Fibroblast of lung (primary cell): ENCODE measurements at regions not wholly inside any gene's neighbourhood (a gene's known extent, or its start where the extent isn't known, plus 50 kb on each side); places are given as distances from the start of the nearest gene placed in this dataset.

Source experiments
- DNase-seq, 2 donors: peaks; one replicate each; pipeline versions ENCODE4 v3.0.0 to v3.0.0-alpha.2; 2010; ENCODE audit warnings: low read depth in 2 of 2
- H2AFZ ChIP-seq: 2 replicates; pipeline ENCODE4 v1.5.1; 2012; ENCODE audit warnings: low read length, control low read depth, inconsistent platforms
- H3K27ac ChIP-seq: 2 replicates; pipeline ENCODE4 v1.5.1; 2011; ENCODE audit warnings: low read length, control low read depth; ENCODE audit not compliant: insufficient read depth
- H3K27me3 ChIP-seq: 2 replicates; pipeline ENCODE4 v1.5.1; 2011; ENCODE audit warnings: mild to moderate bottlenecking, low read length; ENCODE audit not compliant: control insufficient read depth, insufficient read depth
- H3K36me3 ChIP-seq: 2 replicates; pipeline ENCODE4 v1.5.1; 2011; ENCODE audit warnings: low read length; ENCODE audit not compliant: control insufficient read depth, insufficient read depth
- H3K4me1 ChIP-seq: 2 replicates; pipeline ENCODE4 v1.5.1; 2011; ENCODE audit warnings: low read length; ENCODE audit not compliant: control insufficient read depth, insufficient read depth; ENCODE audit errors: extremely low read depth
- H3K4me2 ChIP-seq: 2 replicates; pipeline ENCODE4 v1.5.1; 2011; ENCODE audit warnings: low read length, control low read depth; ENCODE audit not compliant: insufficient read depth; ENCODE audit errors: extremely low read depth
- H3K4me3 ChIP-seq, 4 experiments: fragments of 200-600 bp in 1 of 4; sonication (generic) in 1 of 4; replicated peaks in 1 of 4; 2 replicates each; pipeline ENCODE4 v1.5.1; 2011 to 2016; ENCODE audit warnings: low read length in 4 of 4, low read depth in 3 of 4, mild to moderate bottlenecking in 3 of 4, control low read depth in 2 of 4, inconsistent platforms in 1 of 4, mixed read lengths in 1 of 4; ENCODE audit not compliant: insufficient read depth in 1 of 4; ENCODE audit errors: control extremely low read depth in 1 of 4
- H3K79me2 ChIP-seq: 2 replicates; pipeline ENCODE4 v1.5.1; 2012; ENCODE audit warnings: mild to moderate bottlenecking, low read length, inconsistent platforms; ENCODE audit not compliant: control insufficient read depth, insufficient read depth
- H3K9ac ChIP-seq: 2 replicates; pipeline ENCODE4 v1.5.1; 2011; ENCODE audit warnings: mild to moderate bottlenecking, low read length, control low read depth; ENCODE audit not compliant: insufficient read depth
- H3K9me3 ChIP-seq: 2 replicates; pipeline ENCODE4 v1.5.1; 2012; ENCODE audit warnings: low read depth, low read length; ENCODE audit not compliant: control insufficient read depth, insufficient read depth
- H4K20me1 ChIP-seq: 2 replicates; pipeline ENCODE4 v1.5.1; 2011; ENCODE audit warnings: low read length; ENCODE audit not compliant: control insufficient read depth, insufficient read depth; ENCODE audit errors: extremely low read depth
- CTCF ChIP-seq, 2 donors: IDR thresholded peaks in 1 of 2; conservative IDR thresholded peaks in 1 of 2; 1 replicate in 1 of 2; 2 replicates in 1 of 2; pipeline ENCODE4 v1.5.1; 2011 to 2012; ENCODE audit warnings: low read length in 2 of 2, control low read depth in 1 of 2, inconsistent platforms in 1 of 2, low read depth in 1 of 2, mild to moderate bottlenecking in 1 of 2
- EZH2 ChIP-seq: IDR thresholded peaks from 2 replicates; pipeline ENCODE4 v1.5.1; 2012; ENCODE audit warnings: low read length, control low read depth, mild to moderate bottlenecking; ENCODE audit errors: missing control alignments

GRCh38 chr2:66322506-66323260 is 112.2 kb upstream of the MEIS1 start:
- no peaks in the 10 kb centered on the region for H3K27me3 ChIP-seq
- DNase-seq, result no peak
- no peak overlapping the region for H3K9ac ChIP-seq
- H3K79me2 ChIP-seq, result no peaks in the 10 kb centered on the region
- H3K9me3 ChIP-seq, result no peaks in the 10 kb centered on the region
- no peaks in the 10 kb centered on the region for H3K4me1 ChIP-seq
- H2AFZ ChIP-seq, result no peak overlapping the region
- no peak overlapping the region for H3K4me2 ChIP-seq
- H3K36me3 ChIP-seq, result no peaks in the 10 kb centered on the region
- H3K4me3 ChIP-seq, result no peak overlapping the region
- H3K27ac ChIP-seq, result no peak overlapping the region
- no peaks in the 10 kb centered on the region for H4K20me1 ChIP-seq
- TF ChIP-seq EZH2 (no peak), CTCF (conservative IDR thresholded peaks at IDR 0.05 in 1 of 2, IDR thresholded peaks at IDR 0.05 in 1 of 2; ENCODE audit: low read depth in 1 of 2, low read length in 2 of 2) (no peak)

GRCh38 chr2:66318009-66318561 is 116.8 kb upstream of the MEIS1 start:
- H3K36me3 ChIP-seq, result no peaks in the 10 kb centered on the region
- H3K27ac ChIP-seq, result no peak overlapping the region
- H3K27me3 ChIP-seq, result no peaks in the 10 kb centered on the region
- no peaks in the 10 kb centered on the region for H3K4me1 ChIP-seq
- H4K20me1 ChIP-seq, result no peaks in the 10 kb centered on the region
- no peak for DNase-seq
- no peak overlapping the region for H2AFZ ChIP-seq
- no peak overlapping the region for H3K9ac ChIP-seq
- no peaks in the 10 kb centered on the region for H3K9me3 ChIP-seq
- no peak overlapping the region for H3K4me2 ChIP-seq
- no peak overlapping the region for H3K4me3 ChIP-seq
- H3K79me2 ChIP-seq, result no peaks in the 10 kb centered on the region
- TF ChIP-seq EZH2 (no peak), CTCF (conservative IDR thresholded peaks at IDR 0.05 in 1 of 2, IDR thresholded peaks at IDR 0.05 in 1 of 2; ENCODE audit: low read depth in 1 of 2, low read length in 2 of 2) (no peak)

DNA sequence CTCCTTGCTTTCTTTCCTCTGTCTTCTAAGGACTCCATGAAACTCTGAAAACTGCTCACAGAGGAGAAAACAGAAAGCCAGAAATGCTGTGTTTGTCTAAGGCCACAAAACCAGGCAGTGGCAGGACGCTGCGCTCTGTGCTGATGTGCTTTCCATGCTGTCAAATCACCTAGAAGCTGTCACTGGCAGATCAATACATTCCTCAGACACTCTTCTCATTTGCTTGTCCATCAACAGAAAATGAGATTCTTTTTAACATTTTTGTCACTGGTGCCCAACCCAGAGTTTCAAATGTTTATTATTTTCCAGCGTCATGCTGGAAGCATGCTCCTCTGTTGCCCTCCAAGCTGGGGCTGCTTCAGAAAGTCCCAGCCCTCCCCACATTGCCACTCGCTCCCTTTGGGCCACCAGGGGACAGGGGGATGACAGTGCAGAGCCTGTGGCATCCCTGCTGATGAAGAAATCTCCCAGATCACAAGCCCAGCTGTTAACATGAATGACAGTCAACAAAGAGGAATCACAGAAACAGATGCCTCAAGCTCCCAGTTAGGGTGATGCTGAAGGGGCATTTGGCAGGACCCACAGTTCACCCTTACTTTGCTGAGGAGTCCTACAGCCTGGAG is 117.5 kb upstream of the MEIS1 start:
- no peaks in the 10 kb centered on the region for H3K27me3 ChIP-seq
- no peak overlapping the region for H3K9ac ChIP-seq
- no peaks in the 10 kb centered on the region for H3K4me1 ChIP-seq
- no peaks in the 10 kb centered on the region for H3K9me3 ChIP-seq
- H3K79me2 ChIP-seq, result no peaks in the 10 kb centered on the region
- TF ChIP-seq CTCF (conservative IDR thresholded peaks at IDR 0.05 in 1 of 2, IDR thresholded peaks at IDR 0.05 in 1 of 2; ENCODE audit: low read depth in 1 of 2, low read length in 2 of 2), result no peak
- H3K4me2 ChIP-seq, result no peak overlapping the region
- no peak overlapping the region for H2AFZ ChIP-seq
- no peaks in the 10 kb centered on the region for H4K20me1 ChIP-seq
- no peak for DNase-seq
- no peak overlapping the region for H3K4me3 ChIP-seq
- H3K36me3 ChIP-seq, result no peaks in the 10 kb centered on the region
- H3K27ac ChIP-seq, result no peak overlapping the region
